Karpas-422 (cell line): ENCODE measurements at regions not wholly inside any gene's neighbourhood (a gene's known extent, or its start where the extent isn't known, plus 50 kb on each side); places are given as distances from the start of the nearest gene placed in this dataset.

Source experiments
- DNase-seq: peaks from one replicate; pipeline ENCODE4 v3.0.0-alpha.2; 2015
- H2AFZ ChIP-seq: fragments of 200-600 bp; sonication (generic); 2 replicates; pipeline ENCODE4 v1.6.1; 2014; ENCODE audit warnings: antibody characterized with exemption, low read length, mixed read lengths
- H3K27ac ChIP-seq: fragments of 200-600 bp; sonication (generic); 2 replicates; pipeline ENCODE4 v1.5.1; 2014; ENCODE audit warnings: mild to moderate bottlenecking, low read length, moderate library complexity
- H3K27me3 ChIP-seq: fragments of 200-600 bp; sonication (generic); 2 replicates; pipeline ENCODE4 v1.6.1; 2014; ENCODE audit warnings: low read length, mixed read lengths
- H3K36me3 ChIP-seq: fragments of 200-600 bp; sonication (generic); 2 replicates; pipeline ENCODE4 v1.6.1; 2014; ENCODE audit warnings: low read length, mixed read lengths; ENCODE audit not compliant: insufficient read depth
- H3K4me1 ChIP-seq: fragments of 200-600 bp; sonication (generic); 2 replicates; pipeline ENCODE4 v1.6.1; 2014; ENCODE audit warnings: mild to moderate bottlenecking, low read length, mixed read lengths
- H3K4me2 ChIP-seq: fragments of 200-600 bp; sonication (generic); 2 replicates; pipeline ENCODE4 v1.6.1; 2014; ENCODE audit warnings: low read length, low read depth, mild to moderate bottlenecking; ENCODE audit not compliant: poor library complexity, severe bottlenecking
- H3K4me3 ChIP-seq: fragments of 200-600 bp; sonication (generic); 2 replicates; pipeline ENCODE4 v1.5.1; 2014; ENCODE audit warnings: mild to moderate bottlenecking, antibody characterized with exemption, low read length, mixed read lengths
- H3K79me2 ChIP-seq: fragments of 200-600 bp; sonication (generic); 2 replicates; pipeline ENCODE4 v1.6.1; 2014; ENCODE audit warnings: mild to moderate bottlenecking, low read length, mixed read lengths
- H3K9ac ChIP-seq: fragments of 200-600 bp; sonication (generic); 2 replicates; pipeline ENCODE4 v1.6.0; 2014; ENCODE audit warnings: low read length
- H3K9me2 ChIP-seq: fragments of 200-600 bp; sonication (generic), shearing (Covaris generic); replicated peaks from 2 replicates; pipeline ENCODE4 v1.6.0; 2014; ENCODE audit warnings: mild to moderate bottlenecking, low read length, moderate library complexity; ENCODE audit not compliant: insufficient read depth
- H3K9me3 ChIP-seq: fragments of 300-700, 200-600 bp; sonication (generic); 2 replicates; pipeline ENCODE4 v1.6.1; 2014; ENCODE audit warnings: low read length, mixed read lengths
- H4K20me1 ChIP-seq: fragments of 200-600 bp; sonication (generic); 2 replicates; pipeline ENCODE4 v1.6.1; 2014; ENCODE audit warnings: mild to moderate bottlenecking, antibody characterized with exemption, low read length, low read depth; ENCODE audit not compliant: insufficient read depth

- Histone ChIP-seq H3K27me3 (no peaks in the 10 kb centered on the region), H3K4me1 (no peaks in the 10 kb centered on the region), H3K4me3 (no peak overlapping the region), H3K79me2 (no peaks in the 10 kb centered on the region), H2AFZ (no peak overlapping the region), H3K27ac (no peak overlapping the region), H3K9me3 (no peaks in the 10 kb centered on the region), H3K9ac (no peak overlapping the region), H3K4me2 (no peak overlapping the region), H3K36me3 (no peaks in the 10 kb centered on the region), H3K9me2 (no peaks in the 10 kb centered on the region), H4K20me1 (no peaks in the 10 kb centered on the region)
- DNase-seq = no peak
These were observed 500.9 kb downstream of the PREX1 start for GRCh38 chr20:48326868-48327267.

- H3K4me2 ChIP-seq = no peak overlapping the region
- H3K9ac ChIP-seq = no peak overlapping the region
- no peaks in the 10 kb centered on the region for H3K9me2 ChIP-seq
- no peak for DNase-seq
- no peaks in the 10 kb centered on the region for H3K27me3 ChIP-seq
- H3K79me2 ChIP-seq = no peaks in the 10 kb centered on the region
- H3K27ac ChIP-seq = no peak overlapping the region
- no peak overlapping the region for H2AFZ ChIP-seq
- H3K36me3 ChIP-seq = no peaks in the 10 kb centered on the region
- H3K4me3 ChIP-seq = no peak overlapping the region
- no peaks in the 10 kb centered on the region for H3K4me1 ChIP-seq
- no peaks in the 10 kb centered on the region for H3K9me3 ChIP-seq
- H4K20me1 ChIP-seq = no peaks in the 10 kb centered on the region
These were observed 501.4 kb downstream of the PREX1 start for GRCh38 chr20:48326434-48326691.

GRCh38 chr20:48325656-48326433 lies 502.0 kb downstream of the PREX1 start:
- H3K4me2 ChIP-seq = no peak overlapping the region

GRCh38 chr20:48324744-48325143 lies 503.1 kb downstream of the PREX1 start:
- no peaks in the 10 kb centered on the region for H3K9me2 ChIP-seq
- H2AFZ ChIP-seq = no peak overlapping the region
- no peak overlapping the region for H3K27ac ChIP-seq
- H3K36me3 ChIP-seq = no peaks in the 10 kb centered on the region
- DNase-seq = no peak
- H3K4me2 ChIP-seq = no peak overlapping the region
- no peak overlapping the region for H3K9ac ChIP-seq
- H3K27me3 ChIP-seq = no peaks in the 10 kb centered on the region
- H3K4me1 ChIP-seq = no peaks in the 10 kb centered on the region
- H3K9me3 ChIP-seq = no peaks in the 10 kb centered on the region
- H3K4me3 ChIP-seq = no peak overlapping the region
- no peaks in the 10 kb centered on the region for H4K20me1 ChIP-seq
- H3K79me2 ChIP-seq = no peaks in the 10 kb centered on the region

More at GRCh38 chr20:48325656-48326433, 502.0 kb downstream of the PREX1 start:
- Histone ChIP-seq H2AFZ (no peak overlapping the region), H3K36me3 (no peaks in the 10 kb centered on the region), H3K9me3 (no peaks in the 10 kb centered on the region), H3K4me1 (no peaks in the 10 kb centered on the region), H3K79me2 (no peaks in the 10 kb centered on the region), H3K27ac (no peak overlapping the region), H4K20me1 (no peaks in the 10 kb centered on the region), H3K27me3 (no peaks in the 10 kb centered on the region), H3K9me2 (no peaks in the 10 kb centered on the region), H3K9ac (no peak overlapping the region), H3K4me3 (no peak overlapping the region)
- DNase-seq = no peak

GRCh38 chr20:48321271-48321670 lies 506.5 kb downstream of the PREX1 start:
- Histone ChIP-seq H3K4me3 (no peak overlapping the region), H3K9ac (no peak overlapping the region), H3K36me3 (no peaks in the 10 kb centered on the region), H3K27me3 (no peaks in the 10 kb centered on the region), H3K79me2 (no peaks in the 10 kb centered on the region), H4K20me1 (no peaks in the 10 kb centered on the region), H2AFZ (no peak overlapping the region), H3K9me2 (no peaks in the 10 kb centered on the region), H3K4me2 (no peak overlapping the region), H3K9me3 (no peaks in the 10 kb centered on the region), H3K27ac (no peak overlapping the region), H3K4me1 (no peaks in the 10 kb centered on the region)
- DNase-seq = no peak

- Histone ChIP-seq H3K4me2 (no peak overlapping the region), H3K79me2 (no peaks in the 10 kb centered on the region), H3K9ac (no peak overlapping the region), H3K9me3 (no peaks in the 10 kb centered on the region), H3K36me3 (no peaks in the 10 kb centered on the region), H3K27ac (no peak overlapping the region), H2AFZ (no peak overlapping the region), H3K4me1 (no peaks in the 10 kb centered on the region), H4K20me1 (no peaks in the 10 kb centered on the region), H3K9me2 (no peaks in the 10 kb centered on the region), H3K4me3 (no peak overlapping the region), H3K27me3 (no peaks in the 10 kb centered on the region)
- DNase-seq = no peak
These were observed 507.7 kb downstream of the PREX1 start for GRCh38 chr20:48319943-48320584.

- Histone ChIP-seq H3K4me3 (no peak overlapping the region), H3K36me3 (no peaks in the 10 kb centered on the region), H4K20me1 (no peaks in the 10 kb centered on the region), H3K79me2 (no peaks in the 10 kb centered on the region), H3K4me1 (no peaks in the 10 kb centered on the region), H3K4me2 (no peak overlapping the region), H2AFZ (no peak overlapping the region), H3K9me3 (no peaks in the 10 kb centered on the region), H3K9me2 (no peaks in the 10 kb centered on the region), H3K27ac (no peak overlapping the region), H3K9ac (no peak overlapping the region), H3K27me3 (no peaks in the 10 kb centered on the region)
- no peak for DNase-seq
These were observed 510.2 kb downstream of the PREX1 start for GRCh38 chr20:48317578-48317977.

GRCh38 chr20:48314925-48315592 lies 512.7 kb downstream of the PREX1 start:
- H2AFZ ChIP-seq = no peak overlapping the region
- H3K27me3 ChIP-seq = no peaks in the 10 kb centered on the region
- no peaks in the 10 kb centered on the region for H3K4me1 ChIP-seq
- no peak overlapping the region for H3K4me3 ChIP-seq
- H4K20me1 ChIP-seq = no peaks in the 10 kb centered on the region
- H3K9ac ChIP-seq = no peak overlapping the region
- H3K9me3 ChIP-seq = no peaks in the 10 kb centered on the region
- no peaks in the 10 kb centered on the region for H3K79me2 ChIP-seq
- DNase-seq = no peak
- H3K4me2 ChIP-seq = no peak overlapping the region
- no peak overlapping the region for H3K27ac ChIP-seq
- H3K9me2 ChIP-seq = no peaks in the 10 kb centered on the region
- no peaks in the 10 kb centered on the region for H3K36me3 ChIP-seq
